Mesenchymal stem cell (in vitro differentiated cells and primary cell): ENCODE measurements at regions not wholly inside any gene's neighbourhood (a gene's known extent, or its start where the extent isn't known, plus 50 kb on each side); places are given as distances from the start of the nearest gene placed in this dataset.

Experiments
- DNase-seq: peaks from one replicate; pipeline ENCODE4 v3.0.0-alpha.2; 2013
- H2AFZ ChIP-seq: one replicate; pipeline ENCODE4 v1.6.1; 2013; ENCODE audit warnings: low read depth, mild to moderate bottlenecking, control low read depth, inconsistent platforms, low read length, moderate library complexity
- H2AK5ac ChIP-seq: 2 replicates; pipeline ENCODE4 v1.6.1; 2013; ENCODE audit warnings: low read length, moderate library complexity, mild to moderate bottlenecking, inconsistent platforms; ENCODE audit not compliant: severe bottlenecking
- H2BK120ac ChIP-seq: one replicate; pipeline ENCODE4 v1.6.1; 2013; ENCODE audit warnings: low read depth, mild to moderate bottlenecking, inconsistent platforms, low read length, moderate library complexity
- H2BK12ac ChIP-seq, 2 experiments: one replicate each; pipeline ENCODE4 v1.6.1; 2013; ENCODE audit warnings: inconsistent platforms in 2 of 2, low read length in 2 of 2, mild to moderate bottlenecking in 2 of 2, moderate library complexity in 2 of 2, control low read depth in 1 of 2
- H2BK15ac ChIP-seq: one replicate; pipeline ENCODE4 v1.6.1; 2013; ENCODE audit warnings: mild to moderate bottlenecking, low read depth, inconsistent platforms; ENCODE audit not compliant: poor library complexity, severe bottlenecking
- H2BK5ac ChIP-seq: 2 replicates; pipeline ENCODE4 v1.6.1; 2013; ENCODE audit warnings: low read depth, mild to moderate bottlenecking, low read length, control low read depth, inconsistent platforms; ENCODE audit not compliant: poor library complexity, severe bottlenecking
- H3K14ac ChIP-seq, 2 experiments: one replicate each; pipeline ENCODE4 v1.6.1; 2013; ENCODE audit warnings: inconsistent platforms in 2 of 2, low read length in 2 of 2, control low read depth in 1 of 2, mild to moderate bottlenecking in 1 of 2, moderate library complexity in 1 of 2
- H3K18ac ChIP-seq, 2 experiments: one replicate each; pipeline ENCODE4 v1.6.1; 2013; ENCODE audit warnings: inconsistent platforms in 2 of 2, low read length in 2 of 2, control low read depth in 1 of 2, low read depth in 1 of 2, mild to moderate bottlenecking in 1 of 2
- H3K23ac ChIP-seq, 2 experiments: one replicate each; pipeline ENCODE4 v1.6.1; 2013; ENCODE audit warnings: inconsistent platforms in 2 of 2, low read length in 2 of 2, mild to moderate bottlenecking in 2 of 2, moderate library complexity in 2 of 2, control low read depth in 1 of 2
- H3K27ac ChIP-seq: 2 replicates; pipeline ENCODE4 v1.5.1; 2013; ENCODE audit warnings: mild to moderate bottlenecking, moderate library complexity, low read length, control low read depth, inconsistent platforms; ENCODE audit not compliant: poor library complexity, severe bottlenecking
- H3K27me3 ChIP-seq, 2 experiments: 2 replicates each; pipeline versions ENCODE4 v1.6.1 to v1.7.0; 2013; ENCODE audit warnings: low read length in 2 of 2, mild to moderate bottlenecking in 2 of 2, moderate library complexity in 2 of 2, control low read depth in 1 of 2, inconsistent platforms in 1 of 2; ENCODE audit not compliant: control insufficient read depth in 1 of 2, insufficient read depth in 1 of 2
- H3K36me3 ChIP-seq, 2 experiments: 2 replicates each; pipeline versions ENCODE4 v1.6.1 to v1.7.0; 2013; ENCODE audit warnings: low read length in 2 of 2, control low read depth in 1 of 2, inconsistent platforms in 1 of 2, low read depth in 1 of 2, mild to moderate bottlenecking in 1 of 2; ENCODE audit not compliant: insufficient read depth in 2 of 2, control insufficient read depth in 1 of 2
- H3K4ac ChIP-seq, 2 experiments: one replicate each; pipeline ENCODE4 v1.6.1; 2013; ENCODE audit warnings: inconsistent platforms in 2 of 2, low read length in 2 of 2, mild to moderate bottlenecking in 2 of 2, moderate library complexity in 2 of 2, control low read depth in 1 of 2, low read depth in 1 of 2
- H3K4me1 ChIP-seq: 2 replicates; pipeline ENCODE4 v1.6.1; 2013; ENCODE audit warnings: low read depth, low read length, control low read depth; ENCODE audit not compliant: control insufficient read depth, insufficient read depth
- H3K4me2 ChIP-seq: 2 replicates; pipeline ENCODE4 v1.6.1; 2013; ENCODE audit warnings: low read length, mild to moderate bottlenecking, inconsistent platforms; ENCODE audit not compliant: poor library complexity, severe bottlenecking
- H3K4me3 ChIP-seq, 2 experiments: 2 replicates each; pipeline versions ENCODE4 v1.5.1 to v1.7.0; 2013; ENCODE audit warnings: low read length in 2 of 2, mild to moderate bottlenecking in 2 of 2, control low read depth in 1 of 2, low read depth in 1 of 2; ENCODE audit not compliant: insufficient read depth in 1 of 2
- H3K79me1 ChIP-seq: replicated peaks from 2 replicates; pipeline ENCODE4 v1.6.1; 2013; ENCODE audit warnings: mild to moderate bottlenecking, control low read depth, low read length, inconsistent platforms; ENCODE audit not compliant: poor library complexity, severe bottlenecking
- H3K9ac ChIP-seq: 2 replicates; pipeline ENCODE4 v1.7.0; 2013; ENCODE audit warnings: mild to moderate bottlenecking, low read length, moderate library complexity
- H3K9me3 ChIP-seq: 2 replicates; pipeline ENCODE4 v1.7.0; 2013; ENCODE audit warnings: mild to moderate bottlenecking, low read length; ENCODE audit not compliant: control insufficient read depth
- H4K8ac ChIP-seq: one replicate; pipeline ENCODE4 v1.6.1; 2013; ENCODE audit warnings: inconsistent platforms, mild to moderate bottlenecking, low read length, moderate library complexity
- H4K91ac ChIP-seq: one replicate; pipeline ENCODE4 v1.6.1; 2013; ENCODE audit warnings: mild to moderate bottlenecking, low read length, inconsistent platforms
- WGBS: methylation state at CpG from one replicate; pipeline ENCODE4 v1.1.7; 2013; ENCODE audit warnings: mixed read lengths; 5-methylcytosine and 5-hydroxymethylcytosine counted together

DNA sequence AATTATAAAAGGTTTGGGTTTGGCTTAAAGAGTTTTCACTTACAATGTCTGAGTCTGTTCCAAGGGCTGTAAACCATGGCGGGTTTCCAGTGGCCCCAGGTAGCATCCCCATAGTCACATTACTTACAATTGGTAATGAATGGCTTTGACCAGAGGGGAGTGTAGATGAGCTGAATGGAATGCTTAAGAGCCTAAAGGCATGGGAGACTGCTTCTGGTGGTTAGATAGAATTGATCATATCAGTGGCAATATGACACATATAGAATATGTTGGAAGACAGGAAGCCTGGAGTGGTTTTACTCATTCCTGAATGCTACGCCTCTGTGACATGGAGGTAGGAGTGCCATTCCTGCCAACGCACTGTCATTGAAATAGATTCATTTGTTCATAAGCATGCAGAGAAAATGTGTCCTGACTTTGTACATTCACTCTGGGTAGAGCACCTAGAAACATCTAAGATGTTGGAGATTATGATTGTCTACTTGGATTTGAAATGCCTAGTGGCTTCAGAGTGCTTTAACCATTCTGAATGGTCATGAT, 183.3 kb downstream of the BLID start:
- H2AK5ac ChIP-seq: no peak overlapping the region
- no peak overlapping the region for H3K9ac ChIP-seq
- H3K9me3 ChIP-seq: no peaks in the 10 kb centered on the region
- H3K14ac ChIP-seq: no peak overlapping the region
- no peaks in the 10 kb centered on the region for H3K36me3 ChIP-seq
- H3K4me1 ChIP-seq: no peaks in the 10 kb centered on the region
- H3K27ac ChIP-seq: no peak overlapping the region
- no peak overlapping the region for H4K8ac ChIP-seq
- H4K91ac ChIP-seq: no peak overlapping the region
- 96% methylated on average over 3 of the region's 3 CpGs for WGBS
- no peak overlapping the region for H2BK120ac ChIP-seq
- no peak overlapping the region for H3K4me2 ChIP-seq
- H2BK15ac ChIP-seq: no peak overlapping the region
- H3K4me3 ChIP-seq: no peak overlapping the region
- H3K79me1 ChIP-seq: no peaks in the 10 kb centered on the region
- no peak overlapping the region for H2AFZ ChIP-seq
- no peak overlapping the region for H3K18ac ChIP-seq
- H3K27me3 ChIP-seq: peaks cover 0 to 18% of the 10 kb centered on the region in 2 experiments
- no peak overlapping the region for H3K23ac ChIP-seq
- no peak overlapping the region for H2BK5ac ChIP-seq
- no peak for DNase-seq
- H3K4ac ChIP-seq: no peak overlapping the region
- H2BK12ac ChIP-seq: no peak overlapping the region

- H2BK15ac ChIP-seq: no peak overlapping the region
- DNase-seq: no peak
- no peak overlapping the region for H4K91ac ChIP-seq
- no peak overlapping the region for H3K4me3 ChIP-seq
- H3K27me3 ChIP-seq: peaks cover 0 to 18% of the 10 kb centered on the region in 2 experiments
- no peak overlapping the region for H2BK120ac ChIP-seq
- H3K9ac ChIP-seq: no peak overlapping the region
- 90% methylated on average over 4 of the region's 4 CpGs for WGBS
- no peak overlapping the region for H3K23ac ChIP-seq
- no peak overlapping the region for H3K4me2 ChIP-seq
- no peak overlapping the region for H2BK12ac ChIP-seq
- no peak overlapping the region for H2AK5ac ChIP-seq
- no peak overlapping the region for H3K18ac ChIP-seq
- no peak overlapping the region for H3K14ac ChIP-seq
- no peak overlapping the region for H2AFZ ChIP-seq
- H3K36me3 ChIP-seq: no peaks in the 10 kb centered on the region
- no peak overlapping the region for H4K8ac ChIP-seq
- no peak overlapping the region for H2BK5ac ChIP-seq
- H3K27ac ChIP-seq: no peak overlapping the region
- H3K4me1 ChIP-seq: no peaks in the 10 kb centered on the region
- H3K4ac ChIP-seq: no peak overlapping the region
- no peaks in the 10 kb centered on the region for H3K9me3 ChIP-seq
- no peaks in the 10 kb centered on the region for H3K79me1 ChIP-seq
Measured at GRCh38 chr11:121931748-121932352, 184.2 kb downstream of the BLID start.

DNA sequence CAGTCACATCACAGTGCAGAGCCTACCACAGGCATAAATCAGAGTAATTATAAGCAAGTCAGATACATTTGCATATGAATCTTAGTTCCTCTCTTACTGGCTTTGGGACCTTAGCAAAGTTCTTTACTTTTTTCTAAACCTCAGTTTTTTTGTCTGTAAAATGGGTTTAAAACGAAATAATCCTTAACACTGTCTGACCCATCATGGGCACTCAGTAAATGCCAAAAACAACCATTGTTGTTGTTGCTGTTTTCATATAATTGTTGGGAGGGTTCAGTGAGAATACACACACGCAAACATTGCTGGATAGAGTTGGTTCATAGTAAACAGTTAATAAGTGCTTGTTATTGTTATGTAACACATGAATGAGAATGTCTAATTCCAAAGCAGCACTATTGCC, 184.9 kb downstream of the BLID start:
- Histone ChIP-seq H2BK120ac (no peak overlapping the region), H4K91ac (no peak overlapping the region), H3K79me1 (no peaks in the 10 kb centered on the region), H3K4me3 (no peak overlapping the region), H3K27me3 (peaks cover 0 to 18% of the 10 kb centered on the region in 2 experiments), H3K36me3 (no peaks in the 10 kb centered on the region), H3K23ac (no peak overlapping the region), H2BK12ac (no peak overlapping the region), H2AFZ (no peak overlapping the region), H3K4me1 (no peaks in the 10 kb centered on the region), H3K27ac (no peak overlapping the region), H3K4me2 (no peak overlapping the region), H2BK15ac (no peak overlapping the region), H2AK5ac (no peak overlapping the region), H4K8ac (no peak overlapping the region), H3K18ac (no peak overlapping the region), H3K4ac (no peak overlapping the region), H3K9me3 (no peaks in the 10 kb centered on the region), H3K14ac (no peak overlapping the region), H2BK5ac (no peak overlapping the region), H3K9ac (no peak overlapping the region)
- WGBS: 94% methylated on average over 1 of the region's 2 CpGs
- no peak for DNase-seq

DNA sequence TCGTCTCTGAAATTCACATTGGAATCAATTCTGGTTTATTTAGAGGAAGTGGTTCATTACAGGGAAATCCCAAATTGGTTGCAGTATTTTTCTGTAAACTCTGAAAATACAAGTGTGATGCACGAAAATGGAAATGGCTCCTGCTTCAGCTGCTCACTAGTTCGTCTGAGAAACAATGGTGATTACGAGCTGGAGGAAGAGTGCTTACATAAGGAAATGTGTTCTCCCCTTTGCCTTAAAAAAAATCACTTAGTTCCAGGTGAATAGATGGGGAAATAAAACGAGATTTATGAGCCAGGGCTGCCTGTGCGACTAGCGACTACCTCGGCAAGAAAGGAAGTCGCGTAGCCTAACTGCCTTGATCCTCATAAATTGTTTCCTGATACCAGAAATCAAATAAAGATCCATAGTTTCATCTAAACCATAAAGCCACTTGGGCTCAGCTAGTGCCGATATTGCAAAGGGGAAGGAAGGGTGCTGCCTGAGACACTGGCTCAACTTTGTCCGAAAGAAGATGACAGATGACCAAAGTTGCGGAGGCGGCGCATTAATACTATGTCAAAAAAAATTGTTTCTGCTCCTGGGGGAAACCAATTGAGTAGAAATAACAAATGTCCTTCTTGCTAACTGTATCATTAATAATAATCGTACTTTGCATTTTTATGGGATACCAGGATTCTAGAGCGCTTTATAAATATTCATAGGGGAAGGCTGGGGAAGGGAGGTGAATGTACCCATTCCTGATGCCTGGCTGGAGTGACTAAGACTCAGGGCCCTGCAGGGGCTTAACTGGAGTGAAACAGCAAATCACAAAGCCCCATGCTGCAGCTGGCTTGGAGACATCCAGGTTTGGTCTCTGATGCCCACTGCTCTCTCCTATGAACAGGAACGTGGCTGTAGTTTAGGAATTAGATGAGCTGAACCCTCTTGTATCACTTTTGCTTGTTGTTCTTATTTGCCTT, 185.7 kb downstream of the BLID start:
- Histone ChIP-seq H3K18ac (no peak overlapping the region), H3K4me2 (no peak overlapping the region), H3K4me3 (peak overlapping the region in 1 of 2 experiments; percentile 74), H3K27ac (no peak overlapping the region), H3K14ac (peak overlapping the region in 1 of 2 experiments; percentile 23), H4K91ac (no peak overlapping the region), H3K23ac (no peak overlapping the region), H2BK5ac (no peak overlapping the region), H3K27me3 (peaks cover 0 to 18% of the 10 kb centered on the region in 2 experiments), H4K8ac (peak overlapping the region; percentile 53), H3K9ac (peak overlapping the region; percentile 84), H2BK15ac (peak overlapping the region; percentile 39), H3K4me1 (no peaks in the 10 kb centered on the region), H2BK120ac (no peak overlapping the region), H2BK12ac (peak overlapping the region in 1 of 2 experiments; percentile 32), H3K9me3 (no peaks in the 10 kb centered on the region), H2AFZ (no peak overlapping the region), H3K36me3 (no peaks in the 10 kb centered on the region), H3K4ac (no peak overlapping the region), H3K79me1 (no peaks in the 10 kb centered on the region), H2AK5ac (no peak overlapping the region)
- WGBS: 42% methylated on average over 14 of the region's 18 CpGs
- DNase-seq: no peak
